ENCODE measurements at regions not wholly inside any gene's neighbourhood (a gene's known extent, or its start where the extent isn't known, plus 50 kb on each side); places are given as distances from the start of the nearest gene placed in this dataset.

DNA sequence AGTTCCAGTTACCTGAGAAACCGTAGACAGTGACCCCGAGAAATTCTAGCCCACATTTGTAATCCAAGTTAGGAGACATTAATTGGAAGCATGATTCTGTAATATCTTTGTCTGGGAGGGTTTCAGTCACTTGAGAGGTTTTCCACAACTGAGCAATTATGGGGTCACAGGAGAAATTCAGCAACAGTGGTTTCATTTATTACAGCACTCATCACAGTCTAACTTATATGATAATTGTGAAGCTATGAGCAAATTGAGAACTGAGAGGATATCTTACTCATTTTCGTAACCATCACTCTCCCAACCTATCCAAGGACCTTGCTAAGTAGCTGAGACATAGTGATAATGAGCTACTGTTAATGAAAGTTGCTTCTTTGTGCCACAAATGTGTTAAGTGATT, 328.5 kb upstream of the PPP2R3A start:
- H3K9ac ChIP-seq (ENCODE audit: low read depth, low read length, poor library complexity, severe bottlenecking) = no peak overlapping the region
- no peak overlapping the region for H3K4me3 ChIP-seq (ENCODE audit: low read length, poor library complexity, severe bottlenecking)
- H3F3A ChIP-seq (ENCODE audit: low read depth) = no peaks in the 10 kb centered on the region
- H3K9me3 ChIP-seq (ENCODE audit: insufficient read depth, low read depth, low read length) = no peaks in the 10 kb centered on the region
- H3K36me3 ChIP-seq (ENCODE audit: insufficient read depth, low read length) = no peaks in the 10 kb centered on the region
- H4K20me1 ChIP-seq (ENCODE audit: insufficient read depth, low read length, poor library complexity, severe bottlenecking) = no peaks in the 10 kb centered on the region
- no peaks in the 10 kb centered on the region for H3K27me3 ChIP-seq (ENCODE audit: insufficient read depth, low read length, poor library complexity, severe bottlenecking)
- no peaks in the 10 kb centered on the region for H3K79me2 ChIP-seq (ENCODE audit: insufficient read depth, low read length)
- H2AFZ ChIP-seq (ENCODE audit: low read length) = no peak overlapping the region
- TF ChIP-seq, protein P1, sequence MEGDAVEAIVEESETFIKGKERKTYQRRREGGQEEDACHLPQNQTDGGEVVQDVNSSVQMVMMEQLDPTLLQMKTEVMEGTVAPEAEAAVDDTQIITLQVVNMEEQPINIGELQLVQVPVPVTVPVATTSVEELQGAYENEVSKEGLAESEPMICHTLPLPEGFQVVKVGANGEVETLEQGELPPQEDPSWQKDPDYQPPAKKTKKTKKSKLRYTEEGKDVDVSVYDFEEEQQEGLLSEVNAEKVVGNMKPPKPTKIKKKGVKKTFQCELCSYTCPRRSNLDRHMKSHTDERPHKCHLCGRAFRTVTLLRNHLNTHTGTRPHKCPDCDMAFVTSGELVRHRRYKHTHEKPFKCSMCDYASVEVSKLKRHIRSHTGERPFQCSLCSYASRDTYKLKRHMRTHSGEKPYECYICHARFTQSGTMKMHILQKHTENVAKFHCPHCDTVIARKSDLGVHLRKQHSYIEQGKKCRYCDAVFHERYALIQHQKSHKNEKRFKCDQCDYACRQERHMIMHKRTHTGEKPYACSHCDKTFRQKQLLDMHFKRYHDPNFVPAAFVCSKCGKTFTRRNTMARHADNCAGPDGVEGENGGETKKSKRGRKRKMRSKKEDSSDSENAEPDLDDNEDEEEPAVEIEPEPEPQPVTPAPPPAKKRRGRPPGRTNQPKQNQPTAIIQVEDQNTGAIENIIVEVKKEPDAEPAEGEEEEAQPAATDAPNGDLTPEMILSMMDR (conservative IDR thresholded peaks at IDR 0.05; ENCODE audit: low read length) = no peak
- no peak for TF ChIP-seq EZH2phosphoT487 (IDR thresholded peaks at IDR 0.05; ENCODE audit: borderline replicate concordance)
- no peaks in the 10 kb centered on the region for H3K4me1 ChIP-seq (ENCODE audit: insufficient read depth, low read length, poor library complexity, severe bottlenecking)
- H3K4me2 ChIP-seq (ENCODE audit: low read depth, low read length, poor library complexity, severe bottlenecking) = no peak overlapping the region
- H3K9me2 ChIP-seq (replicated peaks; ENCODE audit: low read depth, low read length) = no peaks in the 10 kb centered on the region

DNA sequence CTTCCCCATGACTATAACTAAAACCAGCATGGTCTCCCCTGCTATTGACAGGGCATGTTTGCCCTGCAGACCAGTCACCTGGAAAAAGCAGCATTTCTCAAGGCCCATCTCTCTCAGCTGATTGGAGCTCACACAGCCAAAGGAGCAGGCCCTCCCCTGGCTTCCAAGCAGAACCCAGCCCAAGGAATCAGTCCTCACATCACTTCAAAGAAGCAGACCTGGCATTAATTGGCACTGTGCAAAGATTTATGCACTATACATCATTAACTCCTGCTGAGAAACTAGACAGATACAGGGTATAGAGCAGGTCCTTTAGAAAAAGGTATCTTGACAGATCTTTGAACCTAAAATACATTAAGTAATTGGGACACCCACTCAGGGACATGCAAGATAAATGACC, 323.8 kb upstream of the PPP2R3A start:
- Histone ChIP-seq H3K9me2 (replicated peaks; ENCODE audit: low read depth, low read length) (no peaks in the 10 kb centered on the region), H3K79me2 (ENCODE audit: insufficient read depth, low read length) (no peaks in the 10 kb centered on the region), H2AFZ (ENCODE audit: low read length) (no peak overlapping the region), H3K9ac (ENCODE audit: low read depth, low read length, poor library complexity, severe bottlenecking) (no peak overlapping the region), H3K9me3 (ENCODE audit: insufficient read depth, low read depth, low read length) (no peaks in the 10 kb centered on the region), H3F3A (ENCODE audit: low read depth) (no peaks in the 10 kb centered on the region), H3K4me2 (ENCODE audit: low read depth, low read length, poor library complexity, severe bottlenecking) (no peak overlapping the region), H3K4me1 (ENCODE audit: insufficient read depth, low read length, poor library complexity, severe bottlenecking) (no peaks in the 10 kb centered on the region), H4K20me1 (ENCODE audit: insufficient read depth, low read length, poor library complexity, severe bottlenecking) (no peaks in the 10 kb centered on the region), H3K4me3 (ENCODE audit: low read length, poor library complexity, severe bottlenecking) (no peak overlapping the region), H3K36me3 (ENCODE audit: insufficient read depth, low read length) (no peaks in the 10 kb centered on the region), H3K27me3 (ENCODE audit: insufficient read depth, low read length, poor library complexity, severe bottlenecking) (no peaks in the 10 kb centered on the region)
- TF ChIP-seq, protein P1 (conservative IDR thresholded peaks at IDR 0.05; ENCODE audit: low read length) = no peak
- no peak for TF ChIP-seq EZH2phosphoT487 (IDR thresholded peaks at IDR 0.05; ENCODE audit: borderline replicate concordance)

DNA sequence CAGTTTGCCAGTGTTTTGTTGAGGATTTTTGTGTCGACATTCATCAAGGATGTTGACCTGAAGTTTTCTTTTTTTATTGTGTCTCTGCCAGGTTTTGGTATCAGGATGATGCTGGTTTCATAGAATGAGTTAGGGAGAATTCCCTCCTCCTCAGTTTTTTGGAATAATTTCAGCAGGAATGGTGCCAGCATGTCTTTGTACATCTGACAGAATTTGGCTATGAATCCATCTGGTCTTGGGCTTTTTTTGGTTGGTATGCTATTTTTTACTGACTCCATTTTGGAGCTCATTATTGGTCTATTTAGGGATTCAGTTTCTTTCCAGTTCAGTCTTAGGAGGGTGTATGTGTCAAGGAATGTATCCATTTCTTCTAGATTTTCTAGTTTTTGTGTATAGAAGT, 320.0 kb upstream of the PPP2R3A start:
- no peaks in the 10 kb centered on the region for H3K36me3 ChIP-seq (ENCODE audit: insufficient read depth, low read length)
- no peaks in the 10 kb centered on the region for H4K20me1 ChIP-seq (ENCODE audit: insufficient read depth, low read length, poor library complexity, severe bottlenecking)
- H3K79me2 ChIP-seq (ENCODE audit: insufficient read depth, low read length) = no peaks in the 10 kb centered on the region
- no peaks in the 10 kb centered on the region for H3F3A ChIP-seq (ENCODE audit: low read depth)
- H3K9ac ChIP-seq (ENCODE audit: low read depth, low read length, poor library complexity, severe bottlenecking) = no peak overlapping the region
- H3K27me3 ChIP-seq (ENCODE audit: insufficient read depth, low read length, poor library complexity, severe bottlenecking) = no peaks in the 10 kb centered on the region
- no peak overlapping the region for H3K4me3 ChIP-seq (ENCODE audit: low read length, poor library complexity, severe bottlenecking)
- no peaks in the 10 kb centered on the region for H3K4me1 ChIP-seq (ENCODE audit: insufficient read depth, low read length, poor library complexity, severe bottlenecking)
- TF ChIP-seq, protein P1 (conservative IDR thresholded peaks at IDR 0.05; ENCODE audit: low read length) = no peak
- no peak for TF ChIP-seq EZH2phosphoT487 (IDR thresholded peaks at IDR 0.05; ENCODE audit: borderline replicate concordance)
- H3K9me3 ChIP-seq (ENCODE audit: insufficient read depth, low read depth, low read length) = no peaks in the 10 kb centered on the region; the same call in 1 of the 2 replicates
- no peak overlapping the region for H2AFZ ChIP-seq (ENCODE audit: low read length)
- H3K4me2 ChIP-seq (ENCODE audit: low read depth, low read length, poor library complexity, severe bottlenecking) = no peak overlapping the region
- no peaks in the 10 kb centered on the region for H3K9me2 ChIP-seq (replicated peaks; ENCODE audit: low read depth, low read length)

Data from Loucy (cell line).